Stomach (tissue), 4 donors: ENCODE measurements at regions not wholly inside any gene's neighbourhood (a gene's known extent, or its start where the extent isn't known, plus 50 kb on each side); places are given as distances from the start of the nearest gene placed in this dataset.

Source experiments
- CTCF ChIP-seq, 7 experiments: fragments of 450-650 bp in 4 of 7; fragments of 200-600 bp in 3 of 7; sonication (generic) in 3 of 7; IDR thresholded peaks; one replicate each; pipeline ENCODE4 v1.5.1; 2016 to 2019; ENCODE audit warnings: antibody characterized with exemption in 7 of 7, control low read depth in 2 of 7, mild to moderate bottlenecking in 1 of 7
- EP300 ChIP-seq: sonication (generic); formaldehyde crosslinking; IDR thresholded peaks from one replicate; pipeline ENCODE4 v1.6.1; 2017; ENCODE audit warnings: antibody characterized with exemption
- POLR2A ChIP-seq, 4 donors: fragments of 450-650 bp; IDR thresholded peaks; one replicate each; pipeline ENCODE4 v1.6.1; 2016; ENCODE audit warnings: antibody characterized with exemption in 4 of 4, control low read depth in 2 of 4, mild to moderate bottlenecking in 1 of 4, moderate library complexity in 1 of 4
- POLR2AphosphoS5 ChIP-seq, 3 donors: sonication (generic); formaldehyde crosslinking; IDR thresholded peaks; one replicate each; pipeline ENCODE4 v1.6.1; 2016; ENCODE audit warnings: antibody characterized with exemption in 3 of 3

GRCh38 chr21:38938769-38939168 lies 133.0 kb downstream of the ETS2 start:
- TF ChIP-seq CTCF (IDR thresholded peaks at IDR 0.05) = no peak
- TF ChIP-seq POLR2AphosphoS5 (IDR thresholded peaks at IDR 0.05) = no peak
- no peak for TF ChIP-seq POLR2A (IDR thresholded peaks at IDR 0.05)
- no peak for TF ChIP-seq EP300
